Lung (tissue), 11 donors: ENCODE measurements at regions not wholly inside any gene's neighbourhood (a gene's known extent, or its start where the extent isn't known, plus 50 kb on each side); places are given as distances from the start of the nearest gene placed in this dataset.

Experiments used
- ATAC-seq: fragments of 200-7000 bp; cut with Tn5 transposase; one replicate; pipeline ENCODE4 v1.9.1; 2020; ENCODE audit warnings: moderate number of reproducible peaks; ENCODE audit not compliant: insufficient read depth, low FRiP score
- DNase-seq, 3 donors: peaks; one replicate each; pipeline ENCODE4 v3.0.0-alpha.2; 2013 to 2017
- H3K27ac ChIP-seq, 2 donors: one replicate each; pipeline ENCODE4 v1.5.1; 2013; ENCODE audit warnings: mild to moderate bottlenecking in 2 of 2, moderate library complexity in 2 of 2, control low read depth in 1 of 2, inconsistent platforms in 1 of 2, low read depth in 1 of 2, low read length in 1 of 2
- H3K27me3 ChIP-seq, 3 donors: one replicate each; pipeline ENCODE4 v1.5.1; 2013; ENCODE audit warnings: low read length in 2 of 3; ENCODE audit not compliant: control insufficient read depth in 3 of 3, insufficient read depth in 3 of 3
- H3K36me3 ChIP-seq, 4 donors: one replicate each; pipeline ENCODE4 v1.5.1; 2013; ENCODE audit warnings: low read length in 4 of 4, mild to moderate bottlenecking in 1 of 4, moderate library complexity in 1 of 4; ENCODE audit not compliant: control insufficient read depth in 4 of 4, insufficient read depth in 4 of 4
- H3K4me1 ChIP-seq, 5 donors: one replicate each; pipeline ENCODE4 v1.5.1; 2013; ENCODE audit warnings: low read length in 5 of 5, mild to moderate bottlenecking in 2 of 5, moderate library complexity in 1 of 5; ENCODE audit not compliant: control insufficient read depth in 5 of 5, insufficient read depth in 5 of 5
- H3K4me3 ChIP-seq: one replicate; pipeline ENCODE4 v1.5.1; 2013; ENCODE audit warnings: mild to moderate bottlenecking, control low read depth, moderate library complexity
- H3K9ac ChIP-seq, 2 donors: one replicate each; pipeline ENCODE4 v1.5.1; 2013; ENCODE audit warnings: low read length in 2 of 2, control low read depth in 1 of 2; ENCODE audit not compliant: insufficient read depth in 1 of 2
- H3K9me3 ChIP-seq, 4 donors: one replicate each; pipeline ENCODE4 v1.5.1; 2013; ENCODE audit warnings: low read length in 3 of 4, mild to moderate bottlenecking in 1 of 4, moderate library complexity in 1 of 4; ENCODE audit not compliant: control insufficient read depth in 4 of 4, insufficient read depth in 3 of 4
- CTCF ChIP-seq: IDR thresholded peaks from 2 replicates; pipeline ENCODE4 v1.5.1; 2012; ENCODE audit warnings: mild to moderate bottlenecking; ENCODE audit errors: control extremely low read depth, extremely low read depth
- WGBS, 2 donors: extraction: QIAGEN DNeasy Blood & Tissue Kit; methylation state at CpG; one replicate each; pipeline ENCODE4 v1.1.7; 2013; 5-methylcytosine and 5-hydroxymethylcytosine counted together
- donor health status: control.
- donor health status: control.
- donor health status: Bipolar disorder and iron deficiency.
- donor health status: healthy.
- donor health status: DM: yes; HTN: yes; CAD: no.

- Histone ChIP-seq H3K27ac (peak overlapping the region in 1 of 2 donors; percentile 80), H3K4me1 (peaks cover 0 to 3% (median 0%) of the 10 kb centered on the region in 5 donors), H3K9me3 (peaks cover 0 to 10% (median 0%) of the 10 kb centered on the region in 4 donors), H3K36me3 (no peaks in the 10 kb centered on the region), H3K4me3 (no peak overlapping the region), H3K9ac (no peak overlapping the region), H3K27me3 (no peaks in the 10 kb centered on the region)
- TF ChIP-seq CTCF, result no peak
- DNase-seq (no peak), ATAC-seq (no peak)
- 74 to 92% methylated on average over 3 of the region's 3 CpGs for WGBS, 2 donors
These were observed 267.6 kb upstream of the MGAT5 start for GRCh38 chr2:133986081-133986837.

- Histone ChIP-seq H3K9me3 (peaks cover 0 to 10% (median 0%) of the 10 kb centered on the region in 4 donors), H3K27ac (peak overlapping the region in 1 of 2 donors; percentile 80), H3K9ac (no peak overlapping the region), H3K4me1 (peaks cover 0 to 3% (median 0%) of the 10 kb centered on the region in 5 donors), H3K27me3 (no peaks in the 10 kb centered on the region), H3K4me3 (no peak overlapping the region), H3K36me3 (no peaks in the 10 kb centered on the region)
- DNase-seq (no peak), ATAC-seq (no peak)
- no peak for TF ChIP-seq CTCF
- 55 to 71% methylated on average over 11 of the region's 11 CpGs for WGBS, 2 donors
These were observed 266.7 kb upstream of the MGAT5 start for GRCh38 chr2:133986881-133987795.

GRCh38 chr2:133988316-133988891 lies 265.5 kb upstream of the MGAT5 start:
- no peak for TF ChIP-seq CTCF
- ATAC-seq (no peak), DNase-seq (no peak)
- Histone ChIP-seq H3K27ac (no peak overlapping the region), H3K9ac (no peak overlapping the region), H3K4me3 (no peak overlapping the region), H3K9me3 (peaks cover 0 to 10% (median 0%) of the 10 kb centered on the region in 4 donors), H3K4me1 (peaks cover 0 to 3% (median 0%) of the 10 kb centered on the region in 5 donors), H3K36me3 (no peaks in the 10 kb centered on the region), H3K27me3 (no peaks in the 10 kb centered on the region)
- WGBS, 2 donors, result 87 to 92% methylated on average over 12 of the region's 12 CpGs
